Fibroblast of the aortic adventitia (primary cell): ENCODE measurements at regions not wholly inside any gene's neighbourhood (a gene's known extent, or its start where the extent isn't known, plus 50 kb on each side); places are given as distances from the start of the nearest gene placed in this dataset.

Experiments used
- DNase-seq: peaks from one replicate; pipeline ENCODE4 v3.0.0-alpha.2; 2010; ENCODE audit warnings: low read depth
- H3K4me3 ChIP-seq: 2 replicates; pipeline ENCODE4 v1.5.1; 2011; ENCODE audit warnings: low read depth, mild to moderate bottlenecking, control low read depth, low read length, moderate library complexity
- CTCF ChIP-seq: IDR thresholded peaks from 2 replicates; pipeline ENCODE4 v1.5.1; 2011; ENCODE audit warnings: mild to moderate bottlenecking, low read length, control low read depth, inconsistent platforms; ENCODE audit not compliant: insufficient read depth

- DNase-seq, result no peak
- TF ChIP-seq CTCF, result no peak
- H3K4me3 ChIP-seq, result no peak overlapping the region
Measured at GRCh38 chr10:28097633-28098032, 98.8 kb upstream of the ODAD2 start.

- TF ChIP-seq CTCF, result no peak
- no peak overlapping the region for H3K4me3 ChIP-seq
- DNase-seq, result no peak
Measured at GRCh38 chr10:28095791-28096378, 97.0 kb upstream of the ODAD2 start.

GRCh38 chr10:28094121-28094520, 95.2 kb upstream of the ODAD2 start:
- TF ChIP-seq CTCF, result no peak
- DNase-seq, result no peak
- no peak overlapping the region for H3K4me3 ChIP-seq

- no peak overlapping the region for H3K4me3 ChIP-seq
- no peak for TF ChIP-seq CTCF
- DNase-seq, result no peak
Measured at GRCh38 chr10:28091913-28092312, 93.0 kb upstream of the ODAD2 start.

GRCh38 chr10:28090506-28090905, 91.6 kb upstream of the ODAD2 start:
- H3K4me3 ChIP-seq, result no peak overlapping the region
- TF ChIP-seq CTCF, result no peak
- DNase-seq, result no peak

- no peak for TF ChIP-seq CTCF
Measured at GRCh38 chr10:28089467-28089866, 90.6 kb upstream of the ODAD2 start.

More at GRCh38 chr10:28089467-28089866, 90.6 kb upstream of the ODAD2 start:
- DNase-seq, result peak; percentile 43
- H3K4me3 ChIP-seq, result no peak overlapping the region
